Coronary artery (tissue), 2 donors: ENCODE measurements at regions not wholly inside any gene's neighbourhood (a gene's known extent, or its start where the extent isn't known, plus 50 kb on each side); places are given as distances from the start of the nearest gene placed in this dataset.
"Not testable (repeated sequence)": the region's sequence is repeated elsewhere in the genome, so short reads cannot be mapped to it uniquely, and the experiment has no call there.

Experiments used
- DNase-seq: peaks from one replicate; pipeline ENCODE4 v3.0.0-alpha.2; 2017; ENCODE audit warnings: low spot score
- H3K27ac ChIP-seq, 2 donors: fragments of 200-600 bp; sonication (generic); one replicate each; pipeline ENCODE4 v1.5.1; 2016 to 2019
- H3K4me3 ChIP-seq: fragments of 200-600 bp; sonication (generic); 2 replicates; pipeline ENCODE4 v1.5.1; 2016; ENCODE audit warnings: mild to moderate bottlenecking, moderate library complexity
- TF ChIP-seq, protein P1 (sequence below): fragments of 200-600 bp; sonication (generic); IDR thresholded peaks from one replicate; pipeline ENCODE4 v1.5.1; 2019; ENCODE audit warnings: antibody characterized with exemption

DNA sequence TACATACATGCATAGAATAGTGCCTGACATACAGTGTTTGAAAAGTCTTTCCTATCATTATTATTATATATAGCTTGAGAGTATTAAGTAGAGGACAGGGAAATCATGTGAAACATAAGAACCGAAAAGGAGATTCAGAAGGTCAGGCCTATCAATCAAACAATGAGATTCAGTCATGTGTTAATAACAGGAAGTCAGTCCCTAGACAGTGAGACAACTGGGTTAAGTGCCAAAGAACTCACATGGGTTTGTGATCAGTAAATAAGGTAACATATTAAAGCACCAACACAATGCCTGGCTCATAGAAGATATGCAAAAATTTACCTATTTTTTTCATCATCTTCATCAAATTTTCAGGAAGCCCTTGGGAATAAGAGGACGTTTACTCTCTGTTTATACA lies 174.3 kb upstream of the FAT3 start:
- no peak overlapping the region for H3K4me3 ChIP-seq
- no peak for DNase-seq
- TF ChIP-seq, protein P1, sequence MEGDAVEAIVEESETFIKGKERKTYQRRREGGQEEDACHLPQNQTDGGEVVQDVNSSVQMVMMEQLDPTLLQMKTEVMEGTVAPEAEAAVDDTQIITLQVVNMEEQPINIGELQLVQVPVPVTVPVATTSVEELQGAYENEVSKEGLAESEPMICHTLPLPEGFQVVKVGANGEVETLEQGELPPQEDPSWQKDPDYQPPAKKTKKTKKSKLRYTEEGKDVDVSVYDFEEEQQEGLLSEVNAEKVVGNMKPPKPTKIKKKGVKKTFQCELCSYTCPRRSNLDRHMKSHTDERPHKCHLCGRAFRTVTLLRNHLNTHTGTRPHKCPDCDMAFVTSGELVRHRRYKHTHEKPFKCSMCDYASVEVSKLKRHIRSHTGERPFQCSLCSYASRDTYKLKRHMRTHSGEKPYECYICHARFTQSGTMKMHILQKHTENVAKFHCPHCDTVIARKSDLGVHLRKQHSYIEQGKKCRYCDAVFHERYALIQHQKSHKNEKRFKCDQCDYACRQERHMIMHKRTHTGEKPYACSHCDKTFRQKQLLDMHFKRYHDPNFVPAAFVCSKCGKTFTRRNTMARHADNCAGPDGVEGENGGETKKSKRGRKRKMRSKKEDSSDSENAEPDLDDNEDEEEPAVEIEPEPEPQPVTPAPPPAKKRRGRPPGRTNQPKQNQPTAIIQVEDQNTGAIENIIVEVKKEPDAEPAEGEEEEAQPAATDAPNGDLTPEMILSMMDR, result no peak
- no peak overlapping the region for H3K27ac ChIP-seq

DNA sequence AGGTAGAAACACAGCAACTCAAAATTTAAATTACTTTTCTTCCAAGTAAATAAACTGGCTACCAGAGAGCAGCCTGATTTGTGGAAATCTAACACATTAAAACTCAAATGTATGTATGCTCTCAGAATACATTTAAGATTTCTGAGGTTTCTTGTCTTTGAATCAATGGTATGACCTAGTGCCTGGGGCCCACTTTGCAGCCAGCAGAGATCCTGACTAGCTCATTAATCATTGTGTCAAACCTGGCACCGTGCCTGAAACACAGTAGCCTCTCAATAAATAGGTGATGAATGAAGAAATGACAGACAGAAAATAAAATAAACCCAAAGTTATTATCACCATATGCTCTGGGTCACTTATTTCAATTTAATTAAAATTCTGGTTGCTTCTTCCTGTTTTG lies 176.2 kb upstream of the FAT3 start:
- DNase-seq, result no peak
- TF ChIP-seq, protein P1, result no peak
- Histone ChIP-seq H3K27ac (no peak overlapping the region), H3K4me3 (no peak overlapping the region)

DNA sequence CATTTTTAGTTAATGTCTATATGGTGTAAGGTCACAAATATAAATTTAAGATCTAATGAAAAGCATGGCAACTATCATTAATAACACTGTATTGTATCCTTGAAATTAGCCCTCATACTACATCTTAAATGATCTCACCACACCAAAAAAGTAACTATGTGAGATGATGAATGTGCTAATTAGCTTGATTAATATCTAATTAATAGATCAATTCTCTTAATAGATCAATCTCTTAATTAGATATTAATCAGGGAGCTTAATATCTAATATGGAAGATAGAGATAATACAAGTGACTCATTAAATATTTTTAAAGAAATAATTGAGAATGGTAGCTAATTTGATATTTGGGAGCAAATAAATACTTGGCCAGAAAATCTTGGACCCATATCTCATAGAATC lies 178.5 kb upstream of the FAT3 start:
- DNase-seq, result no peak
- H3K4me3 ChIP-seq, result no peak overlapping the region
- TF ChIP-seq, protein P1, result no peak
- H3K27ac ChIP-seq, result no peak overlapping the region

DNA sequence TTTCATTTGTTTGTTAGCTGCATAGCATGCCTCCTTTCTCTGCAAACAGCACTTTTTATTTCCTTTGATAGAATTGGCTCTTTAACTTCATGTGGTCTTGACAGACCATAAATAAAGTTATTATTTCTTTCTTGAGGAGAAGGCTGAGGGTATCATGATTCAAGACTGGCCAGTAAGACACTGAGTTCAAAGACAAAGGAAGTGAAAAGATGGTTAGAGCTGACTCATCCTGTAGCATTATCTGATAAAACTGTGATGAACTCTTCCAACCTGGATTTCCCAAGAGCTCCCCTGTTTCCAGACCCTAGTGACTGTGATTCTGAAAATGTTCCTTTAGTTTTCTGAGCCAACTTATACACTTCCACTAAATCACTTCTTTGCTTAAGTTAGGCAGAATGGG lies 179.3 kb upstream of the FAT3 start:
- DNase-seq, result no peak

DNA sequence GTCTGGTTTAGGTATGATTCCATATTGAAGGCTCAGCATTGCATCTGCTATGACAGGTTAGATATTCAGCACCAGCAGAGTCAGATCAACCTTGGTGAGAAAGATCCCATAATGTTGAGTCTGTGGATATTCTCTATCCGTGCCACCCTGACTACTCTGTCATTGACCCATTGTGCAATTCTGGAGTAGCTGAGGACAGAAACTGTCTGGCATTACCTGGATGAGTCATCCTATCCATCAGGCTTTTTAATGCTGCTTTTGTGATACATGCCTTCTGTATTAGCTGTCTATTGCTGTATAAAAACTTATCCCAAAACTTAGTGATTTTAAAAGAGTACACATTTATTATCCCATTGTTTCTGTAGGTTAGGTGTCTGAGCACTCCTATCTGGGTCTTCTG lies 189.1 kb upstream of the FAT3 start:
- Histone ChIP-seq H3K4me3 (no peak overlapping the region), H3K27ac (no peak overlapping the region)
- TF ChIP-seq, protein P1, result no peak
- no peak for DNase-seq

More for the DNA sequence above, 179.3 kb upstream of the FAT3 start:
- Histone ChIP-seq H3K4me3 (no peak overlapping the region), H3K27ac (no peak overlapping the region)
- TF ChIP-seq, protein P1, result no peak

DNA sequence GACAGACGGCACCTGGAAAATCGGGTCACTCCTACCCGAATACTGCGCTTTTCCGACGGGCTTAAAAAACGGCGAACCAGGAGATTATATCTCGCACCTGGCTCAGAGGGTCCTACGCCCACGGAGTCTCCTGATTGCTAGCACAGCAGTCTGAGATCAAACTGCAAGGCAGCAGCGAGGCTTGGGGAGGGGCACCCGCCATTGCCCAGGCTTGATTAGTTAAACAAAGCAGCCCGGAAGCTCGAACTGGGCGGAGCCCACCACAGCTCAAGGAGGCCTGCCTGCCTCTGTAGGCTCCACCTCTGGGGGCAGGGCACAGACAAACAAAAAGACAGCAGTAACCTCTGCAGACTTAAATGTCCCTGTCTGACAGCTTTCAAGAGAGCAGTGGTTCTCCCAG lies 197.5 kb upstream of the FAT3 start:
- not testable (repeated sequence) for H3K4me3 ChIP-seq, H3K27ac ChIP-seq, DNase-seq

DNA sequence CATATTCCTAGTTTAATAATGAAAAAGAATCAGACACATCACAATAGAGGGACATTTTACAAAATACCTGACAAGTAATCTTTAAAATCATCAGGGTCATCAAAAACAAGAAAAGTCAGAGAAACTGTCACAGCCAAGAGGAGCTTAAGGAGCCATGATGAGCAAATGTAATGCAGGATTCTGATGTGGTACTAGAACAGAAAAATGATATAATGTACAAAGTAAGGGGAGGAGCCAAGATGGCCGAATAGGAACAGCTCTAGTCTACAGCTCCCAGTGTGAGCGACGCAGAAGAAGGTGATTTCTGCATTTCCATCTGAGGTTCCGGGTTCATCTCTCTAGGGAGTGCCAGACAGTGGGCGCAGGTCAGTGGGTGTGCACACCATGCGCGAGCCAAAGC lies 198.0 kb upstream of the FAT3 start:
- Histone ChIP-seq H3K27ac (no peak overlapping the region), H3K4me3 (no peak overlapping the region)
- TF ChIP-seq, protein P1, result no peak
- no peak for DNase-seq

DNA sequence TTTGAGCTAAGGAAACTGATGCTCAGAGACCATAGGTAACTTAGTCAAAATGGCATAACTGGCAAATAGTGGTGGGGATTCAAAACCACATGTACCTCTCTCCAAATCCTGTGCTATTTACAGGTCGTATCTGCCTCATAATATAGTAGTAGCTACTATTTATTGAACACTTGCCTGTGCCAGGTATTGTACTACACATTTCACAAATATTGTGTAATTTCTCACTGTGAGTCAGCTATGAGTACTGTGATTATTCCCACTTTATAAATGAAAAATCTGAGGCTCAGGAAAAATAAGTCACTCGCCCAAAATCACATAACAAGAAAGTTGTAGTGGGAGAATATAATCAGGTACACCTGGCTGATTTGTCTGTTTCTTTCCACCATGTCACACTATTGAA lies 199.8 kb upstream of the FAT3 start:
- no peak overlapping the region for H3K4me3 ChIP-seq
- no peak for DNase-seq
- TF ChIP-seq, protein P1, result no peak
- no peak overlapping the region for H3K27ac ChIP-seq
